Colonic mucosa (tissue), 4 donors: ENCODE measurements at regions not wholly inside any gene's neighbourhood (a gene's known extent, or its start where the extent isn't known, plus 50 kb on each side); places are given as distances from the start of the nearest gene placed in this dataset.
A peak's percentile ranks its signal among the peaks of the same experiment; 100 is the strongest.

Experiments
- DNase-seq: peaks from one replicate; pipeline ENCODE4 v3.0.0-alpha.2; 2020
- H3K27ac ChIP-seq: fragments of 200-600 bp; one replicate; pipeline ENCODE4 v1.8.0; 2021
- H3K27me3 ChIP-seq: fragments of 200-600 bp; one replicate; pipeline ENCODE4 v1.8.0; 2021
- H3K36me3 ChIP-seq: fragments of 200-600 bp; one replicate; pipeline ENCODE4 v1.8.0; 2021
- H3K4me1 ChIP-seq: fragments of 200-600 bp; one replicate; pipeline ENCODE4 v1.8.0; 2021; ENCODE audit warnings: mild to moderate bottlenecking
- H3K4me3 ChIP-seq: fragments of 200-600 bp; one replicate; pipeline ENCODE4 v1.8.0; 2021
- H3K9ac ChIP-seq, 2 donors: one replicate each; pipeline ENCODE4 v1.7.0; 2013; ENCODE audit warnings: control low read depth in 2 of 2, low read depth in 2 of 2, low read length in 2 of 2
- H3K9me3 ChIP-seq: fragments of 200-600 bp; one replicate; pipeline ENCODE4 v1.8.0; 2021
- CTCF ChIP-seq: fragments of 200-600 bp; IDR thresholded peaks from one replicate; pipeline ENCODE4 v1.8.0; 2022; ENCODE audit warnings: antibody characterized with exemption, mild to moderate bottlenecking
- intact Hi-C: fragments of 100-400 bp; cut with DNase I; formaldehyde crosslinking; loops from one replicate; pipeline ENCODE4 v1.14.1; 2022
- donor health status: healthy.
- donor health status: DM: no; HTN: no; CAD: no.
- donor health status: DM: no; HTN: no; CAD: no.

GRCh38 chr4:174137698-174138097, 145.8 kb downstream of the FBXO8 start:
- Histone ChIP-seq H3K4me1 (no peaks in the 10 kb centered on the region), H3K27me3 (no peaks in the 10 kb centered on the region), H3K36me3 (no peaks in the 10 kb centered on the region), H3K4me3 (no peak overlapping the region), H3K27ac (no peak overlapping the region), H3K9ac (no peak overlapping the region), H3K9me3 (no peaks in the 10 kb centered on the region)
- TF ChIP-seq CTCF: no peak
- intact Hi-C loops: no loop called here
- no peak for DNase-seq

- DNase-seq: no peak
- H3K9me3 ChIP-seq: no peaks in the 10 kb centered on the region
- no peaks in the 10 kb centered on the region for H3K36me3 ChIP-seq
- no peaks in the 10 kb centered on the region for H3K4me1 ChIP-seq
- H3K9ac ChIP-seq: no peak overlapping the region
- no peak overlapping the region for H3K4me3 ChIP-seq
- TF ChIP-seq CTCF: no peak
- H3K27me3 ChIP-seq: no peaks in the 10 kb centered on the region
- intact Hi-C loops: no loop called here
- H3K27ac ChIP-seq: peak overlapping the region; percentile 3
These were observed 147.5 kb downstream of the FBXO8 start for GRCh38 chr4:174135936-174136406.

GRCh38 chr4:174135530-174135929, 147.9 kb downstream of the FBXO8 start:
- Histone ChIP-seq H3K9me3 (no peaks in the 10 kb centered on the region), H3K36me3 (no peaks in the 10 kb centered on the region), H3K27me3 (no peaks in the 10 kb centered on the region), H3K4me3 (no peak overlapping the region), H3K9ac (no peak overlapping the region), H3K4me1 (no peaks in the 10 kb centered on the region), H3K27ac (no peak overlapping the region)
- no peak for DNase-seq
- no peak for TF ChIP-seq CTCF
- intact Hi-C loops: no loop called here

GRCh38 chr4:174134361-174134760, 149.1 kb downstream of the FBXO8 start:
- intact Hi-C loops: no loop called here
- Histone ChIP-seq H3K27me3 (no peaks in the 10 kb centered on the region), H3K36me3 (no peaks in the 10 kb centered on the region), H3K9ac (no peak overlapping the region), H3K9me3 (no peaks in the 10 kb centered on the region), H3K27ac (no peak overlapping the region), H3K4me3 (no peak overlapping the region), H3K4me1 (no peaks in the 10 kb centered on the region)
- DNase-seq: no peak
- TF ChIP-seq CTCF: no peak

- H3K36me3 ChIP-seq: no peaks in the 10 kb centered on the region
- no peaks in the 10 kb centered on the region for H3K4me1 ChIP-seq
- H3K4me3 ChIP-seq: no peak overlapping the region
- no peak for DNase-seq
- intact Hi-C loops: no loop called here
- no peak overlapping the region for H3K27ac ChIP-seq
- no peak overlapping the region for H3K9ac ChIP-seq
- no peak for TF ChIP-seq CTCF
- H3K9me3 ChIP-seq: no peaks in the 10 kb centered on the region
- no peaks in the 10 kb centered on the region for H3K27me3 ChIP-seq
These were observed 149.9 kb downstream of the FBXO8 start for GRCh38 chr4:174133551-174133950.

- intact Hi-C loops: no loop called here
- H3K36me3 ChIP-seq: no peaks in the 10 kb centered on the region
- TF ChIP-seq CTCF: no peak
- no peaks in the 10 kb centered on the region for H3K4me1 ChIP-seq
- no peak for DNase-seq
- no peak overlapping the region for H3K27ac ChIP-seq
- no peak overlapping the region for H3K9ac ChIP-seq
- H3K27me3 ChIP-seq: no peaks in the 10 kb centered on the region
- no peaks in the 10 kb centered on the region for H3K9me3 ChIP-seq
- no peak overlapping the region for H3K4me3 ChIP-seq
These were observed 151.6 kb downstream of the FBXO8 start for GRCh38 chr4:174131901-174132300.
